GM04503 (cell line): ENCODE measurements at regions not wholly inside any gene's neighbourhood (a gene's known extent, or its start where the extent isn't known, plus 50 kb on each side); places are given as distances from the start of the nearest gene placed in this dataset.
"Not testable (repeated sequence)": the region's sequence is repeated elsewhere in the genome, so short reads cannot be mapped to it uniquely, and the experiment has no call there.

ENCODE experiments used
- DNase-seq: peaks from one replicate; pipeline ENCODE4 v3.0.0-alpha.2; 2012; ENCODE audit warnings: low read depth

GRCh38 chr20:19874040-19874727 lies 116.1 kb downstream of the RIN2 start:
- DNase-seq, result no peak

DNA sequence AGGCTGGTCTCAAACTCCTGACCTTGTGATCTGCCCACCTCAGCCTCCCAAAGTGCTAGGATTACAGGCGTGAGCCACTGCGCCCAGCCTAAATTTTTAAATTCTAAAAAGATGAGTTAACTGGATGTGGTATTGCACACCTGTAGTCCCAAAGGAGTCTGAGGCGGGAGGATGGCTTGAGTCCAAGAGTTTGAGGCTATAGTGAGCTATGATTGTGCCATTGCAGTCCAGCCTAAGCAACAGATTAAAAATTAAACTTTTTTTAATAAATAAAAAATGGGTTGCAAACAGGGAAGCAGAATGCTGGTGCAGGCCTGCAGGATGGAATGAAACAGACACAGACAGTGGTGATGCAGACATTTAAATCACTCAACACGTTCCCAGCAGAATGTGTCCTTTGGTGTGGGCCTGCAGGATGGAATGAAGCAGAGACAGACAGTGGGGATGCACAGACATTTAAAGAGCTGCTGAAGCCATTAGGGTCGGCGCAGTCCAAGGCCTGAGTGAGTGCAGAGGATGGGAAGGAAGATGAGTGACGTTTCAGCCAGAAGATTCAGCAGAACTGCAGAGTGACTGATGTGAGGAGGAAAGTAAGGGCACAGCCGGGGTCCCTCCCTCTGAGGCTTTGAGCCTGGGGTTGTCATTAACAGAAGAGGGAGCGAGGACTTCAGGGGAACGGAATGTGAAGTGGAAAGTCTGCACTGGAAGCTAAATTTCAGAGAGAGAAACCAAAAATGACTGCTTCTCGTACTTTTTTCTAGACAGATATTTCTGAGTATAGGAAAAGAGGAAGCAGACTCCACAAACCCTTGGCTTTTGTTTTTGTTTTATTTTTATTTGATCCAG lies 117.5 kb downstream of the RIN2 start:
- no peak for DNase-seq

GRCh38 chr20:19876828-19877460 lies 118.9 kb downstream of the RIN2 start:
- DNase-seq, result no peak

DNA sequence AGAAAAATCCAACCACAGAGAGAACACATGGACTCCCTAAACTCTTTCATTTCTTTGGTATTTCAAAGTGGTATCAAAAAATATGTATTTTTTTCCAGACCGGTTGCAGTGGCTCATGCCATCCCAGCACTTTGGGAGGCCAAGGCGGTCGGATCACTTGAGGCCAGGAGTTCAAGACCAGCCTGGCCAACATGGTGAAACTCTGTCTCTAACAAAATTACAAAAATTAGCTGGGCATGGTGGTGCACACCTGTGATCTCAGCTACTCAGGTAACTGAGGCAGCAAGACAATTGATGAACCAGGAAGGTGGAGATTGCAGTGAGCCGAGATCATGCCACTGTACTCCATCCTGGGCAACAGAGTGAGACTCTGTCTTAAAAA lies 121.8 kb downstream of the RIN2 start:
- DNase-seq, result not testable (repeated sequence)

GRCh38 chr20:19880256-19881079 lies 122.4 kb downstream of the RIN2 start:
- DNase-seq, result no peak

DNA sequence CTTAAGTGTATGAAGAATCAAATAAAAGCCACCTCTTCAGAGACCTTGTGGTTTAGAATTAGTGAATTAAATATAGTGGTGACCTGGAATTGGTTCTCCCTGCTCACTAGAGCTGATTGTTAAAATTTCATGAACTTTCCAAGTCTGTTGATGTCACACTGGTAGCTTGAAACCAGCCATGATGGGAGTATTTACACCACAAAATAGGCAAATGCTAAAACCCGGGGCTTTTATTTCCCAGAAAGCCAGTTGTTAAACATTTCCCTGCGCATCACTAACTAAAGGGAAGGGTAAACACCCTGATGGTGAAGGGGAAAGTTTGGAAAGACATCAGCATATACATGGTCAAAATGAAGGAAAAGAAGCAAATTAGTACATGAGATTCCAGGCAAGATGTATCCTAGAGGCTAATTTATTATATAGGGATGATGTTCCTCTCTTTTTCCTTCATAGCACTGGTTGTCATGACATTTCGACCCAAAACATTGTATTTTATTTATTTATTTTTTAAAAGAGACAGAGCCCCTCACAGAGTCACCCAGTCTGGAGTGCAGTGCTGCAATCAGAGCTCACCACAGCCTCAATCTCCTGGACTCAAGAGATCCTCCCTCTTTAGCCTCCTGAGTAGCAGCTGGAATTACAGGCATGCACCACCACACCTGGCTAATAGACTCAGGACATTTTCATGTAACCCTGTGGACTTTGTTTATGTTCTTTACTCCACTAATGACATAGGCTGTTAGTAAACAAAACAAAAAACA lies 123.2 kb downstream of the RIN2 start:
- no peak for DNase-seq

DNA sequence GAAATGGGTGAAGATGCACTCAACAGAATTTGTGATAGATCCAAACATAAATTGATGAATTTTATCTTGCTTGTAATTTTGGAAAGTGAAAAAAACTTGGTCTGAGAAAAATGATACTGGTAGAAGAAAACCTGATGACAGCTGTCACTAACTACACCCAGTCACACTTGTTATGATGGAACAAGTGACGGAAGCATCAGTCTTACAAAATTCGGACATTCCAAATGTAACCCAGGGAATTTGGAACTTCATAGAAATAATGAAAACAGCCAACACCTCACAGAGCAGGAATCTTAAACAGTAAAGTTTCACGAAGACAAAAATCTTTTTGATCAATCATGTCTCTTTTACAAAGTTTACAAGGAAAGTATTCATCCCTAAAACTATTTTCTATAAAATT lies 123.9 kb downstream of the RIN2 start:
- DNase-seq, result no peak

DNA sequence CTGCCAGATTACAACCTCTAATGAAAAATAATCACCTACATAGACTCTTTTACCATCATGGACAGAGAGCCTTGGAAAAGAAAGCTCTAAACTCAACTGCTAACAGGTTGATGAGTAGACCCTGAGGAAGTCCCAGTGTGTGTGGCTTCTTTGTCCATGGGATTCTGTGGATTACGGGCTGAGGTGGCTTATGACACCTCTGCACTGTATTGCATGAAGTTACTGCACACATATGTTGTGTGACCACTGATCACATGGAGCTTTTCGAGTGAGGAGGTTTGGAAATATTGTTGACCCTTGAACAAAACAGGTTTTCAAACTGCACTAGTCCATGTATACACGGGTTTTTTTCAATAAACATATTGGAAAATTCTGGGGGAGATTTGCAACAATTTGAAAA lies 124.4 kb downstream of the RIN2 start:
- DNase-seq, result no peak

DNA sequence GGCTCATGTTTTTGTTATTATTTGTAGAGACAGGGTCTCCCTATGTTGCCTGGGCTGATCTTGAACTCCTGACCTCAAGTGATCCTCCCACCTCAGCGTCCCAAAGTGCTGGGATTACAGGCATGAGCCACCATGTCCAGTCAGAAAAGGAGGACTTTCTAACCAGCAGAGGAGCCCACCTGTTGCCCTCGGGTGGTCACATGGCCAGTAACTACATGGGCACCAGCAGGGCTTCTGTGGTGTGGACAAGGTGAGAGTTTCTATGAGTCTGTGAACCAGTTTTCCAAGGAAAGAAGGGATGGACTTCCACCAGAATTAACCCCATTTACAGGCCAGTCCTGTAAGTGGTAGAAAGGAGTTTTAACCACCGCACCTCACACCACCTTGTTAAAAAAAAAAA lies 125.4 kb downstream of the RIN2 start:
- no peak for DNase-seq

GRCh38 chr20:19885594-19885938 lies 127.5 kb downstream of the RIN2 start:
- no peak for DNase-seq

- peak; percentile 44 for DNase-seq
Measured at GRCh38 chr20:19885939-19886660, 128.0 kb downstream of the RIN2 start.

DNA sequence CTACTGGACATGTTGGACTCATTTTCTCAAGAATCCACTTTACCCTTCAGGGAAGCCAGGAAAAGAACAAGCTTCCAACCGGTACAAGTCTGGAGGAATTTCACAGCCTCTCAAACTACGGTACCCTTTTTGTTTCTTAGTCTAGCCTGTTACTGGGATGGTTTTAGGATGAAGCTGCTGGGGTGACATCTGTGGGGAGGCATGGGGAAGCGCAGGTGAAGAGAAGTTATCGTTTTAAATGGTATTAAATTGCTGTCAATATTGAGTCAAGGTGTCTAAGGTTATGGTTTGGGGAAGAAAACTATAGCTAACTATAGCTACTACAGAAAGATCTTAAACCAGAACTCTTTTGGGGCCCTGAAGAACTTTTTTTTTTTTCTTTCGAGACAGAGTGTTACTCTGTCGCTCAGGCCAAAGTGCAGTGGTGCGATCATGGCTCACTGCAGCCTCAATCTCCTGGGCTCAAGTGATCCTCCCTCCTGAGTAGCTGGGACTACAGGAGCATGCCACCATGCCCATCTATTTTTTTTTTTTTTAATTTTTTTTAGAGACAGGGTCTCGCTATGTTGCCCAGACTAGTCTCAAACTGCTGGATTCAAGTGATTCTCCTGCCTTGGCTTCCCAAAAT lies 128.7 kb downstream of the RIN2 start:
- DNase-seq, result no peak

- DNase-seq, result no peak
Measured at GRCh38 chr20:19887556-19888268, 129.4 kb upstream of the NAA20 start.

DNA sequence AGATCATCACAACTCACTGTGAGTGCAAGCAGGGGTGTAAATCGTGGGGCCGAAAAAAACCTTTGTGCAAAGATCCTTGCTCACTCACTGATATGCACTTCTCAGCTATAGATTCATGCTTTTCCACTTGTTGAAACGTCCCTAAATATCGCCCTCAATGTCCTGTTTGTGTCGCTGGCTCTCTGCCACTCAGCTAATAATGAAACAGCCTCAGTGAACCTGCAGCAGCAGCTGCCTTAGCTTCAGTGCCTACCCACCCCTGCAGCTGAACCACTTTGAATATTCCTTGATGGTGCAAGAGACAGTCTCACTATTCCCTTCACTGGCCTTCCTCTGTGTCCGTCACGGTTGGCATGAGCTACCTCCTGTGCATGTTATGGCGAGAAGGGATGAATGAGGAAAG lies 128.9 kb upstream of the NAA20 start:
- no peak for DNase-seq

GRCh38 chr20:19889011-19889953 lies 127.9 kb upstream of the NAA20 start:
- DNase-seq, result peak; percentile 62

- no peak for DNase-seq
Measured at GRCh38 chr20:19890445-19891051, 126.6 kb upstream of the NAA20 start.

GRCh38 chr20:19893356-19893755 lies 123.8 kb upstream of the NAA20 start:
- DNase-seq, result no peak

GRCh38 chr20:19895761-19896160 lies 121.4 kb upstream of the NAA20 start:
- DNase-seq, result no peak
